H1 (cell line): ENCODE measurements at regions not wholly inside any gene's neighbourhood (a gene's known extent, or its start where the extent isn't known, plus 50 kb on each side); places are given as distances from the start of the nearest gene placed in this dataset.

ENCODE experiments used
- CREB1 ChIP-seq: IDR thresholded peaks from 2 replicates; pipeline ENCODE4 v1.6.1; 2012; ENCODE audit warnings: inconsistent platforms
- GABPA ChIP-seq: IDR thresholded peaks from 2 replicates; pipeline ENCODE4 v1.6.1; 2011; ENCODE audit warnings: mild to moderate bottlenecking, low read length, moderate library complexity, borderline replicate concordance; ENCODE audit not compliant: insufficient read depth
- TAF1 ChIP-seq: IDR thresholded peaks from 2 replicates; pipeline ENCODE4 v1.6.1; 2011; ENCODE audit warnings: mild to moderate bottlenecking, low read depth, low read length
- TF ChIP-seq, protein P1 (sequence below), 3 experiments: IDR thresholded peaks; 1 replicate in 2 of 3; 2 replicates in 1 of 3; pipeline versions ENCODE4 v1.5.1 to v1.6.1; 2011; ENCODE audit warnings: low read length in 3 of 3, mild to moderate bottlenecking in 3 of 3, inconsistent platforms in 2 of 3, low read depth in 1 of 3, moderate library complexity in 1 of 3; ENCODE audit not compliant: insufficient read depth in 1 of 3; ENCODE audit errors: control extremely low read depth in 1 of 3

DNA sequence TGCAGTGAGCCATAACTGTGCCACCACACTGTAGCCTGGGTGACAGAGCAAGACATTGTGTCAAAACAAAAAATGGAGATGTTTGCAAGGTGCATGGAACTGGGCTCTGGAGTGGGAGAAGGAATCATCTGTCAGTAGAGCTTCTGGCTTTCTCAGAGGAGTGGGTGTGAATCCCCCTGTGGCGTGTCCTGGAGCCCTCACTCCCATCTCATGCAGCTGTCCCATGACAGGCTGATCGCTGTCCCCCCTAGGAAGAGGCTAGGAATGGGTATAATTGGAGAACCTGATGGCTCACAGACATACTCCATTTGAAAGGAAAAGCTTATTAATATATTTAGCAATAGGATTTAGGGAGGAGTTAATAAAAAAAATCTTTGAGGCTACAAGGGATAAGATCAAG lies 125.8 kb upstream of the EPB41L3 start:
- TF ChIP-seq, protein P1, sequence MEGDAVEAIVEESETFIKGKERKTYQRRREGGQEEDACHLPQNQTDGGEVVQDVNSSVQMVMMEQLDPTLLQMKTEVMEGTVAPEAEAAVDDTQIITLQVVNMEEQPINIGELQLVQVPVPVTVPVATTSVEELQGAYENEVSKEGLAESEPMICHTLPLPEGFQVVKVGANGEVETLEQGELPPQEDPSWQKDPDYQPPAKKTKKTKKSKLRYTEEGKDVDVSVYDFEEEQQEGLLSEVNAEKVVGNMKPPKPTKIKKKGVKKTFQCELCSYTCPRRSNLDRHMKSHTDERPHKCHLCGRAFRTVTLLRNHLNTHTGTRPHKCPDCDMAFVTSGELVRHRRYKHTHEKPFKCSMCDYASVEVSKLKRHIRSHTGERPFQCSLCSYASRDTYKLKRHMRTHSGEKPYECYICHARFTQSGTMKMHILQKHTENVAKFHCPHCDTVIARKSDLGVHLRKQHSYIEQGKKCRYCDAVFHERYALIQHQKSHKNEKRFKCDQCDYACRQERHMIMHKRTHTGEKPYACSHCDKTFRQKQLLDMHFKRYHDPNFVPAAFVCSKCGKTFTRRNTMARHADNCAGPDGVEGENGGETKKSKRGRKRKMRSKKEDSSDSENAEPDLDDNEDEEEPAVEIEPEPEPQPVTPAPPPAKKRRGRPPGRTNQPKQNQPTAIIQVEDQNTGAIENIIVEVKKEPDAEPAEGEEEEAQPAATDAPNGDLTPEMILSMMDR (IDR thresholded peaks at IDR 0.05; ENCODE audit: control extremely low read depth in 1 of 3, insufficient read depth in 1 of 3, low read depth in 1 of 3, low read length in 3 of 3), result no peak
- TF ChIP-seq GABPA (no peak), TAF1 (no peak), CREB1 (no peak)
